ENCODE measurements at regions not wholly inside any gene's neighbourhood (a gene's known extent, or its start where the extent isn't known, plus 50 kb on each side); places are given as distances from the start of the nearest gene placed in this dataset.

DNA sequence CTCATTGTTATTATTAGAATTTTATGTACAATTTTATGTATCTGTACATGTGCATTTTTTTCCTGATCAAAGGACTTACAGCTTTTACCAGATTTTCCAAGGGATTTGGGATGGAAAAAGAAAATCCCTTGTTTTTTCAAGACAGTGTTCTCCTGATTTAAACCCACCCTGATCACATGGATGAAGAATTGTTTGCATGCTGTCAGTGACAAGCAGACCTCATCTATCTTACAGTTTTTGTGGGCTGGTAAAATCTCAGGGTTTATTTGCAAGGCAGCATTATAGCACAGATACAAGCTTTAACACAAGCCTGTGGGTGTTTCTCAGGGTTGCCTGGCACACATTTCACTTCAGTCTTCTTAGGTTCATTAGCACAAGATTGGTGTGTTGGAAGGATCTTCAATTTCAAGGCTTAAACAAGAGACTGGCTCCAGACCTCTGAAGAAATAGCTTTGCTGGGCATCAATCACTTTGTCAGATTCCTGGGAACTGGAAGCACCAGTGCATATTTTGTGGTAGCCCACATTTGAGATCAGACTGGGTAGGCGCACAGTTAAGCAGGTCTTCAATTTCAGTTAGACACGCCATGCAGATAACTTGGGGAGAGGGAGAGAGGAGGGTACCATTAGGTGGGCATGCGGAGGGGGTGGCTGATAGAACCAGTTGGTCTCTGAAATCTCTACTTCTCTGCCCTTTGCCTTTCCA is 118.0 kb downstream of the TBX5 start:
- H3K4me1 ChIP-seq (ENCODE audit: insufficient read depth, low read length): no peaks in the 10 kb centered on the region
- no peak overlapping the region for H2AFZ ChIP-seq (ENCODE audit: low read length)
- H3F3A ChIP-seq (ENCODE audit: low read length, unreplicated experiment): no peaks in the 10 kb centered on the region
- POLR2A ChIA-PET (ENCODE audit: unreplicated experiment): no interaction called here
- no peak overlapping the region for H3K4me3 ChIP-seq (ENCODE audit: low read length)
- no peaks in the 10 kb centered on the region for H3K79me2 ChIP-seq (ENCODE audit: low read length)
- no peak overlapping the region for H3K27ac ChIP-seq (ENCODE audit: low read length)
- H4K20me1 ChIP-seq (ENCODE audit: low read length): no peaks in the 10 kb centered on the region
- DNase-seq (no peak), ATAC-seq (no peak)
- no peak overlapping the region for H3K4me2 ChIP-seq (ENCODE audit: low read length)
- H3K9me3 ChIP-seq (ENCODE audit: low read length): no peaks in the 10 kb centered on the region
- no TSS peak for BruUV-seq (replicated peaks)
- intact Hi-C loops (cut with micrococcal nuclease): no loop called here
- H3K36me3 ChIP-seq (ENCODE audit: low read depth, low read length): no peaks in the 10 kb centered on the region
- no peaks in the 10 kb centered on the region for H3K9me2 ChIP-seq (replicated peaks; ENCODE audit: low read length)
- TF ChIP-seq EZH2phosphoT487 (IDR thresholded peaks at IDR 0.05; ENCODE audit: borderline replicate concordance, low read length) (no peak), EZH2 (IDR thresholded peaks at IDR 0.05; ENCODE audit: low read length, unreplicated experiment) (no peak)
- TF ChIP-seq, protein P1, sequence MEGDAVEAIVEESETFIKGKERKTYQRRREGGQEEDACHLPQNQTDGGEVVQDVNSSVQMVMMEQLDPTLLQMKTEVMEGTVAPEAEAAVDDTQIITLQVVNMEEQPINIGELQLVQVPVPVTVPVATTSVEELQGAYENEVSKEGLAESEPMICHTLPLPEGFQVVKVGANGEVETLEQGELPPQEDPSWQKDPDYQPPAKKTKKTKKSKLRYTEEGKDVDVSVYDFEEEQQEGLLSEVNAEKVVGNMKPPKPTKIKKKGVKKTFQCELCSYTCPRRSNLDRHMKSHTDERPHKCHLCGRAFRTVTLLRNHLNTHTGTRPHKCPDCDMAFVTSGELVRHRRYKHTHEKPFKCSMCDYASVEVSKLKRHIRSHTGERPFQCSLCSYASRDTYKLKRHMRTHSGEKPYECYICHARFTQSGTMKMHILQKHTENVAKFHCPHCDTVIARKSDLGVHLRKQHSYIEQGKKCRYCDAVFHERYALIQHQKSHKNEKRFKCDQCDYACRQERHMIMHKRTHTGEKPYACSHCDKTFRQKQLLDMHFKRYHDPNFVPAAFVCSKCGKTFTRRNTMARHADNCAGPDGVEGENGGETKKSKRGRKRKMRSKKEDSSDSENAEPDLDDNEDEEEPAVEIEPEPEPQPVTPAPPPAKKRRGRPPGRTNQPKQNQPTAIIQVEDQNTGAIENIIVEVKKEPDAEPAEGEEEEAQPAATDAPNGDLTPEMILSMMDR (conservative IDR thresholded peaks at IDR 0.05; ENCODE audit: low read depth, low read length): no peak
- no peak overlapping the region for H3K9ac ChIP-seq (ENCODE audit: low read length)
- CTCF ChIA-PET: no interaction called here
- peaks cover 32% of the 10 kb centered on the region for H3K27me3 ChIP-seq (ENCODE audit: low read length)

DNA sequence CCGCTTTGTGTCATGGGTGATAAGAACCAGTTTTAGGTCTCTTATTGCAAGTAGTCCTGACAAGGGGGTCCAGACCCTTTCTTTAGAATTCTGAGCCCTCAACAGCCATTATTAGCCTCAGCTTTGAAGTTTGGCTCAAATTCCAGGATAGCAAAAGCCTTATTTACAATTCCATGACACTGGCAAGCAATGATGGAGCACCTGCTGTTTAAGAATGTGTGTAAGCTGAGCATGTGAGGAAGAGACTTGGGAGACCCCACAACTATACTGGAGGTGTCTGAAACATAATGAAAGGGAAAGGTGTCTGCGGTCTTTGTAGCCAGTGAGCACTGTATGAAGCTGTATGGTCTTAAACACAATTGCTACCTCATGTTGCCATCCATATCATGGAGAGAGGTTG is 119.8 kb downstream of the TBX5 start:
- no peaks in the 10 kb centered on the region for H3K9me3 ChIP-seq (ENCODE audit: low read length)
- no peak for ATAC-seq
- H3F3A ChIP-seq (ENCODE audit: low read length, unreplicated experiment): no peaks in the 10 kb centered on the region
- intact Hi-C loops (cut with micrococcal nuclease): no loop called here
- H3K79me2 ChIP-seq (ENCODE audit: low read length): no peaks in the 10 kb centered on the region
- no peaks in the 10 kb centered on the region for H3K36me3 ChIP-seq (ENCODE audit: low read depth, low read length)
- no peak overlapping the region for H3K27ac ChIP-seq (ENCODE audit: low read length)
- peaks cover 32% of the 10 kb centered on the region for H3K27me3 ChIP-seq (ENCODE audit: low read length)
- no TSS peak for BruUV-seq (replicated peaks)
- ChIA-PET POLR2A (ENCODE audit: unreplicated experiment) (no interaction called here), CTCF (no interaction called here)
- no peak overlapping the region for H3K9ac ChIP-seq (ENCODE audit: low read length)
- no peak overlapping the region for H3K4me3 ChIP-seq (ENCODE audit: low read length)
- DNase-seq: no peak
- no peaks in the 10 kb centered on the region for H3K9me2 ChIP-seq (replicated peaks; ENCODE audit: low read length)
- H4K20me1 ChIP-seq (ENCODE audit: low read length): no peaks in the 10 kb centered on the region
- no peak overlapping the region for H3K4me2 ChIP-seq (ENCODE audit: low read length)
- TF ChIP-seq EZH2phosphoT487 (IDR thresholded peaks at IDR 0.05; ENCODE audit: borderline replicate concordance, low read length) (no peak), EZH2 (IDR thresholded peaks at IDR 0.05; ENCODE audit: low read length, unreplicated experiment) (no peak)
- TF ChIP-seq, protein P1 (conservative IDR thresholded peaks at IDR 0.05; ENCODE audit: low read depth, low read length): no peak
- no peaks in the 10 kb centered on the region for H3K4me1 ChIP-seq (ENCODE audit: insufficient read depth, low read length)
- H2AFZ ChIP-seq (ENCODE audit: low read length): no peak overlapping the region

GRCh38 chr12:114285554-114285953 is 120.4 kb downstream of the TBX5 start:
- no TSS peak for BruUV-seq (replicated peaks)

More at GRCh38 chr12:114285554-114285953, 120.4 kb downstream of the TBX5 start:
- TF ChIP-seq EZH2 (IDR thresholded peaks at IDR 0.05; ENCODE audit: low read length, unreplicated experiment) (no peak), EZH2phosphoT487 (IDR thresholded peaks at IDR 0.05; ENCODE audit: borderline replicate concordance, low read length) (no peak)
- TF ChIP-seq, protein P1 (conservative IDR thresholded peaks at IDR 0.05; ENCODE audit: low read depth, low read length): no peak
- Histone ChIP-seq H4K20me1 (ENCODE audit: low read length) (no peaks in the 10 kb centered on the region), H3F3A (ENCODE audit: low read length, unreplicated experiment) (no peaks in the 10 kb centered on the region), H3K27ac (ENCODE audit: low read length) (no peak overlapping the region), H3K79me2 (ENCODE audit: low read length) (no peaks in the 10 kb centered on the region), H3K4me3 (ENCODE audit: low read length) (no peak overlapping the region), H3K36me3 (ENCODE audit: low read depth, low read length) (no peaks in the 10 kb centered on the region), H3K4me2 (ENCODE audit: low read length) (no peak overlapping the region), H2AFZ (ENCODE audit: low read length) (no peak overlapping the region), H3K4me1 (ENCODE audit: insufficient read depth, low read length) (no peaks in the 10 kb centered on the region), H3K27me3 (ENCODE audit: low read length) (peaks cover 32% of the 10 kb centered on the region), H3K9me2 (replicated peaks; ENCODE audit: low read length) (no peaks in the 10 kb centered on the region), H3K9ac (ENCODE audit: low read length) (no peak overlapping the region), H3K9me3 (ENCODE audit: low read length) (no peaks in the 10 kb centered on the region)
- CTCF ChIA-PET: no interaction called here
- intact Hi-C loops (cut with micrococcal nuclease): no loop called here
- DNase-seq (no peak), ATAC-seq (no peak)
- POLR2A ChIA-PET (ENCODE audit: unreplicated experiment): no interaction called here
